Iris pigment epithelial cell (primary cell): ENCODE measurements at regions not wholly inside any gene's neighbourhood (a gene's known extent, or its start where the extent isn't known, plus 50 kb on each side); places are given as distances from the start of the nearest gene placed in this dataset.

Source experiments
- DNase-seq: peaks from one replicate; pipeline ENCODE4 v3.0.0-alpha.2; 2011; ENCODE audit warnings: low read depth

- no peak for DNase-seq
Observed at GRCh38 chr2:152874955-152875354, 156.5 kb downstream of the ARL6IP6 start.

- DNase-seq: no peak
Observed at GRCh38 chr2:152870239-152870638, 151.8 kb downstream of the ARL6IP6 start.

- DNase-seq: no peak
Observed at GRCh38 chr2:152867397-152867796, 149.0 kb downstream of the ARL6IP6 start.

- DNase-seq: no peak
Observed at GRCh38 chr2:152864601-152865149, 146.3 kb downstream of the ARL6IP6 start.

- DNase-seq: no peak
Observed at GRCh38 chr2:152863826-152864225, 145.4 kb downstream of the ARL6IP6 start.

GRCh38 chr2:152861349-152861942 is 143.0 kb downstream of the ARL6IP6 start:
- peak; percentile 9 for DNase-seq

GRCh38 chr2:152858594-152859265 is 140.3 kb downstream of the ARL6IP6 start:
- DNase-seq: no peak

GRCh38 chr2:152846697-152847470 is 128.5 kb downstream of the ARL6IP6 start:
- peak; percentile 24 for DNase-seq

GRCh38 chr2:152835674-152836073 is 117.3 kb downstream of the ARL6IP6 start:
- no peak for DNase-seq

GRCh38 chr2:152827944-152828343 is 109.5 kb downstream of the ARL6IP6 start:
- DNase-seq: no peak

- DNase-seq: no peak
Observed at GRCh38 chr2:152826581-152827279, 108.3 kb downstream of the ARL6IP6 start.

- DNase-seq: no peak
Observed at GRCh38 chr2:152825834-152826233, 107.4 kb downstream of the ARL6IP6 start.

- no peak for DNase-seq
Observed at GRCh38 chr2:152823905-152824304, 105.5 kb downstream of the ARL6IP6 start.

- DNase-seq: no peak
Observed at GRCh38 chr2:152822676-152823075, 104.3 kb downstream of the ARL6IP6 start.

- no peak for DNase-seq
Observed at GRCh38 chr2:152820048-152820447, 101.6 kb downstream of the ARL6IP6 start.

GRCh38 chr2:152815634-152816257 is 97.3 kb downstream of the ARL6IP6 start:
- no peak for DNase-seq

GRCh38 chr2:152814475-152815030 is 96.1 kb downstream of the ARL6IP6 start:
- DNase-seq: no peak

GRCh38 chr2:152813351-152813750 is 94.9 kb downstream of the ARL6IP6 start:
- no peak for DNase-seq
